HCT116 (cell line): ENCODE measurements at regions not wholly inside any gene's neighbourhood (a gene's known extent, or its start where the extent isn't known, plus 50 kb on each side); places are given as distances from the start of the nearest gene placed in this dataset.

Source experiments
- ATAC-seq: fragments of 200-7000 bp; cut with Tn5 transposase; 2 replicates; pipeline ENCODE4 v1.9.1; 2020; ENCODE audit warnings: mild to moderate bottlenecking, moderate library complexity
- BruUV-seq: library from RNA; stranded (reverse); fragments of 400-500 nt; replicated peaks from 2 replicates; lab custom pipeline; 2021; lab: Mats Ljungman, UMichigan
- CTCF ChIA-PET: fragments of 300-600 bp; sonication (Branson Sonifier 250); formaldehyde crosslinking; loops from one replicate; lab custom pipeline; 2021; ENCODE audit warnings: antibody characterized with exemption; lab: Charles Lee
- POLR2A ChIA-PET: fragments of 300-600, 350-600 bp; sonication (Branson Sonifier 250); formaldehyde crosslinking; loops from one replicate; lab custom pipeline; 2021; ENCODE audit warnings: antibody characterized with exemption; lab: Charles Lee
- RAD21 ChIA-PET, 2 experiments: fragments of 300-600 bp; sonication (Branson Sonifier 250); formaldehyde crosslinking; loops; one replicate each; lab custom pipeline; 2023; ENCODE audit warnings: low total read pairs in 2 of 2; ENCODE audit not compliant: uncharacterized antibody in 2 of 2, unreplicated experiment in 2 of 2, low non-redundant PET in 1 of 2; lab: Charles Lee
- DNase-seq: peaks from one replicate; pipeline ENCODE4 v3.0.0-alpha.2; 2010; ENCODE audit warnings: low read depth, low spot score
- H2AFZ ChIP-seq: fragments of 200-600 bp; shearing (Covaris generic), sonication (generic); 2 replicates; pipeline ENCODE4 v1.6.1; 2017; ENCODE audit warnings: low read depth, mixed run types, mixed read lengths, antibody characterized with exemption, low read length; ENCODE audit not compliant: poor library complexity, severe bottlenecking
- H3K27ac ChIP-seq: 2 replicates; pipeline ENCODE4 v1.5.1; 2012; ENCODE audit warnings: low read depth, low read length
- H3K27me3 ChIP-seq: fragments of 200-600 bp; sonication (generic); 2 replicates; pipeline ENCODE4 v1.6.1; 2016; ENCODE audit warnings: mixed run types, low read length, mixed read lengths; ENCODE audit not compliant: insufficient read depth
- H3K36me3 ChIP-seq, 2 experiments: fragments of 200-500 bp in 1 of 2; fragments of 200-600 bp in 1 of 2; sonication (Bioruptor generic) in 1 of 2; sonication (generic) in 1 of 2; 2 replicates each; pipeline versions ENCODE4 v1.5.1 to v1.6.1; 2014 to 2016; ENCODE audit warnings: low read length in 2 of 2, inconsistent platforms in 1 of 2, mixed read lengths in 1 of 2, mixed run types in 1 of 2; ENCODE audit not compliant: insufficient read depth in 2 of 2, control insufficient read depth in 1 of 2
- H3K4me1 ChIP-seq, 2 experiments: fragments of 200-600 bp in 1 of 2; sonication (generic) in 1 of 2; 2 replicates each; pipeline versions ENCODE4 v1.5.1 to v1.6.1; 2012 to 2017; ENCODE audit warnings: low read length in 2 of 2, inconsistent platforms in 1 of 2, mild to moderate bottlenecking in 1 of 2, mixed read lengths in 1 of 2, mixed run types in 1 of 2, moderate library complexity in 1 of 2; ENCODE audit not compliant: insufficient read depth in 2 of 2, control insufficient read depth in 1 of 2
- H3K4me2 ChIP-seq: fragments of 200-600 bp; sonication (generic); 2 replicates; pipeline ENCODE4 v1.6.1; 2017; ENCODE audit warnings: mixed run types, low read length, mixed read lengths
- H3K4me3 ChIP-seq, 2 experiments: fragments of 200-600 bp in 1 of 2; sonication (generic) in 1 of 2; replicated peaks in 1 of 2; 2 replicates each; pipeline ENCODE4 v1.5.1; 2011 to 2016; ENCODE audit warnings: low read length in 2 of 2, control low read depth in 1 of 2, low read depth in 1 of 2, mild to moderate bottlenecking in 1 of 2, mixed read lengths in 1 of 2, mixed run types in 1 of 2
- H3K79me2 ChIP-seq: fragments of 200-600 bp; sonication (generic); 2 replicates; pipeline ENCODE4 v1.6.1; 2017; ENCODE audit warnings: mild to moderate bottlenecking, mixed run types, low read length, moderate library complexity, mixed read lengths; ENCODE audit not compliant: insufficient read depth
- H3K9ac ChIP-seq: fragments of 200-600 bp; sonication (generic); 2 replicates; pipeline ENCODE4 v1.6.1; 2016; ENCODE audit warnings: low read length, mixed read lengths
- H3K9me2 ChIP-seq: fragments of 200-600 bp; sonication (generic), shearing (Covaris generic); 2 replicates; pipeline ENCODE4 v1.6.1; 2017; ENCODE audit warnings: mixed run types, mild to moderate bottlenecking, moderate library complexity; ENCODE audit not compliant: insufficient read depth
- H3K9me3 ChIP-seq, 2 experiments: fragments of 200-500 bp in 1 of 2; fragments of 200-600 bp in 1 of 2; sonication (Bioruptor generic) in 1 of 2; sonication (generic) in 1 of 2; 2 replicates each; pipeline ENCODE4 v1.6.1; 2014 to 2017; ENCODE audit warnings: low read length in 2 of 2, mixed read lengths in 2 of 2, inconsistent platforms in 1 of 2, low read depth in 1 of 2, mild to moderate bottlenecking in 1 of 2, mixed run types in 1 of 2, moderate library complexity in 1 of 2; ENCODE audit not compliant: control insufficient read depth in 1 of 2, insufficient read depth in 1 of 2
- H4K20me1 ChIP-seq: fragments of 200-600 bp; sonication (generic), shearing (Covaris generic); 2 replicates; pipeline ENCODE4 v1.6.1; 2017; ENCODE audit warnings: mixed run types, mild to moderate bottlenecking, moderate library complexity; ENCODE audit not compliant: insufficient read depth
- CBX3 ChIP-seq: IDR thresholded peaks from 2 replicates; pipeline ENCODE4 v1.6.1; 2012; ENCODE audit warnings: low read depth
- CEBPB ChIP-seq: IDR thresholded peaks from 2 replicates; pipeline ENCODE4 v1.6.1; 2012; ENCODE audit warnings: low read depth
- ELF1 ChIP-seq: IDR thresholded peaks from 2 replicates; pipeline ENCODE4 v1.6.1; 2012; ENCODE audit warnings: low read depth, borderline replicate concordance
- EZH2phosphoT487 ChIP-seq: fragments of 200-600 bp; IDR thresholded peaks from 2 replicates; pipeline ENCODE4 v1.6.1; 2018; ENCODE audit warnings: antibody characterized with exemption, borderline replicate concordance
- FOSL1 ChIP-seq: IDR thresholded peaks from 2 replicates; pipeline ENCODE4 v1.6.1; 2012; ENCODE audit warnings: low read depth
- JUND ChIP-seq: IDR thresholded peaks from 2 replicates; pipeline ENCODE4 v1.6.1; 2012
- POLR2AphosphoS5 ChIP-seq: IDR thresholded peaks from 2 replicates; pipeline ENCODE4 v1.6.1; 2011; ENCODE audit warnings: mild to moderate bottlenecking, low read depth, low read length, moderate library complexity
- SIN3A ChIP-seq: IDR thresholded peaks from 2 replicates; pipeline ENCODE4 v1.6.1; 2012; ENCODE audit warnings: low read depth
- TCF7L2 ChIP-seq: IDR thresholded peaks from 2 replicates; pipeline ENCODE4 v1.7.0; 2011; ENCODE audit warnings: borderline replicate concordance, inconsistent platforms; ENCODE audit not compliant: insufficient read depth, insufficient read length; ENCODE audit errors: extremely low read depth
- YY1 ChIP-seq: IDR thresholded peaks from 2 replicates; pipeline ENCODE4 v1.6.1; 2011; ENCODE audit warnings: low read length, low read depth, moderate library complexity, mild to moderate bottlenecking; ENCODE audit not compliant: insufficient replicate concordance; ENCODE audit errors: extremely low read depth
- ZFX ChIP-seq: fragments of 450-650 bp; IDR thresholded peaks from 2 replicates; pipeline ENCODE4 v1.6.1; 2017
- ZNF274 ChIP-seq: fragments of 200-500 bp; sonication (Bioruptor generic); IDR thresholded peaks from 2 replicates; pipeline ENCODE4 v1.6.1; 2014; ENCODE audit warnings: mild to moderate bottlenecking, low read depth, low read length, inconsistent platforms
- intact Hi-C: fragments of 100-400 bp; cut with micrococcal nuclease; formaldehyde crosslinking; loops from 2 replicates; pipeline ENCODE4 v1.10.0; 2022
- TF ChIP-seq, protein P1 (sequence below), 3 experiments: fragments of 200-600 bp in 1 of 3; sonication (generic) in 1 of 3; IDR thresholded peaks in 2 of 3; conservative IDR thresholded peaks in 1 of 3; 2 replicates each; pipeline ENCODE4 v1.5.1; 2012 to 2017; ENCODE audit warnings: low read depth in 2 of 3, low read length in 2 of 3, antibody characterized with exemption in 1 of 3, borderline replicate concordance in 1 of 3, control low read depth in 1 of 3, mild to moderate bottlenecking in 1 of 3, mixed read lengths in 1 of 3, mixed run types in 1 of 3, moderate library complexity in 1 of 3; ENCODE audit not compliant: insufficient read depth in 1 of 3
- TF ChIP-seq, protein P2 (sequence below): IDR thresholded peaks from 2 replicates; pipeline ENCODE4 v1.6.1; 2012
- TF ChIP-seq, protein P3 (sequence below): IDR thresholded peaks from 2 replicates; pipeline ENCODE4 v1.6.1; 2011; ENCODE audit warnings: mild to moderate bottlenecking, low read length, moderate library complexity; ENCODE audit not compliant: insufficient replicate concordance; ENCODE audit errors: extremely low read depth
- TF ChIP-seq, protein P4 (sequence below): IDR thresholded peaks from 2 replicates; pipeline ENCODE4 v1.6.1; 2012

DNA sequence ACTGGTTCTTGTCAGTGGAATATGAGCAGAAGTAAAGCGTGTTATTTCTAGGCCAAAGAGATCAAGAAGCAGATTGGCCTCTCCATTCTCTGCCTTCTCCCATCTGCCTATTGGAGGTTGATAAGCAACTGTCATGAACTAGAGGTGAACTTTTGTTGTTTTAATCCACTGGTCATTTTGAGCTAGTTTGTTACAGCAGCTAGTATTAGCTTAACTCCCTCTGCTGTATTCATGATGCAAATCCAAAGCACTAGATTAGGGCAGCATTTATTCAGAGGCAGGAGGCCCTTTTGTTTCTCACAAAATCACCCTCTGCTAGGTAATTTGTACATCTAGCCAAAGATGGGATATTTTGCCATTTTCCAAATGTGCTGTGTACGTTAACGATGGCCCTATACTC is 97.3 kb upstream of the DPT start:
- ChIA-PET CTCF (no interaction called here), RAD21 (no interaction called here), POLR2A (no interaction called here)
- Histone ChIP-seq H2AFZ (no peak overlapping the region), H3K9me2 (no peaks in the 10 kb centered on the region), H4K20me1 (no peaks in the 10 kb centered on the region), H3K9ac (no peak overlapping the region), H3K4me2 (no peak overlapping the region), H3K27me3 (no peaks in the 10 kb centered on the region), H3K9me3 (no peaks in the 10 kb centered on the region), H3K27ac (no peak overlapping the region), H3K36me3 (no peaks in the 10 kb centered on the region), H3K79me2 (no peaks in the 10 kb centered on the region), H3K4me3 (no peak overlapping the region), H3K4me1 (no peaks in the 10 kb centered on the region; a peak in 1 of 4 replicates)
- BruUV-seq = no TSS peak
- intact Hi-C loops = no loop called here
- no peak for ATAC-seq
- TF ChIP-seq EZH2phosphoT487 (no peak), CBX3 (no peak), SIN3A (no peak), ZFX (no peak), ELF1 (no peak), ZNF274 (no peak)
- TF ChIP-seq, protein P1, sequence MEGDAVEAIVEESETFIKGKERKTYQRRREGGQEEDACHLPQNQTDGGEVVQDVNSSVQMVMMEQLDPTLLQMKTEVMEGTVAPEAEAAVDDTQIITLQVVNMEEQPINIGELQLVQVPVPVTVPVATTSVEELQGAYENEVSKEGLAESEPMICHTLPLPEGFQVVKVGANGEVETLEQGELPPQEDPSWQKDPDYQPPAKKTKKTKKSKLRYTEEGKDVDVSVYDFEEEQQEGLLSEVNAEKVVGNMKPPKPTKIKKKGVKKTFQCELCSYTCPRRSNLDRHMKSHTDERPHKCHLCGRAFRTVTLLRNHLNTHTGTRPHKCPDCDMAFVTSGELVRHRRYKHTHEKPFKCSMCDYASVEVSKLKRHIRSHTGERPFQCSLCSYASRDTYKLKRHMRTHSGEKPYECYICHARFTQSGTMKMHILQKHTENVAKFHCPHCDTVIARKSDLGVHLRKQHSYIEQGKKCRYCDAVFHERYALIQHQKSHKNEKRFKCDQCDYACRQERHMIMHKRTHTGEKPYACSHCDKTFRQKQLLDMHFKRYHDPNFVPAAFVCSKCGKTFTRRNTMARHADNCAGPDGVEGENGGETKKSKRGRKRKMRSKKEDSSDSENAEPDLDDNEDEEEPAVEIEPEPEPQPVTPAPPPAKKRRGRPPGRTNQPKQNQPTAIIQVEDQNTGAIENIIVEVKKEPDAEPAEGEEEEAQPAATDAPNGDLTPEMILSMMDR (IDR thresholded peaks at IDR 0.05 in 2 of 3, conservative IDR thresholded peaks at IDR 0.05 in 1 of 3; ENCODE audit: borderline replicate concordance in 1 of 3, insufficient read depth in 1 of 3, low read depth in 2 of 3, low read length in 2 of 3) = no peak
- TF ChIP-seq, protein P2, sequence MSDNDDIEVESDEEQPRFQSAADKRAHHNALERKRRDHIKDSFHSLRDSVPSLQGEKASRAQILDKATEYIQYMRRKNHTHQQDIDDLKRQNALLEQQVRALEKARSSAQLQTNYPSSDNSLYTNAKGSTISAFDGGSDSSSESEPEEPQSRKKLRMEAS = no peak
- DNase-seq = no peak

DNA sequence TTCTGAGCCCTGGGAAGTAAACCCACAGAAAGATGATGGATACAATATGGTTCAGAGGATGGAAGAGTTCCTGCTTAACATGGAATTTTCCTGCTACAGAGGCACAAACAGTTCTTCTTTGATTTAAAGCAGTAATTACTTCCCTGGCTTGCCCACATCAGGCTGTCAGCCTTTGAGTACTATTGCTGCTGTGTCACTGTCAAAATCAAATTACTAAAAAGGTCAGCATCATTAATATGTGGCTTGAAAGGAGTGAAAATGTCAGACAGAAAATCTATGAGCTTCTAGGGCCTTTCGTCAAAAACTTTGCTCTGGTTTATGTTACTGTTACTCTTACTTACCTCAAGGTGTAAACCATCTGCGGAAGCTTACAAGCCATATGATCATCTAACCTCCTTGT is 98.6 kb upstream of the DPT start:
- BruUV-seq = no TSS peak
- Histone ChIP-seq H3K4me2 (no peak overlapping the region), H2AFZ (no peak overlapping the region), H3K4me3 (no peak overlapping the region), H3K9me3 (no peaks in the 10 kb centered on the region), H3K27ac (no peak overlapping the region), H3K79me2 (no peaks in the 10 kb centered on the region), H3K9ac (no peak overlapping the region), H4K20me1 (no peaks in the 10 kb centered on the region), H3K4me1 (no peaks in the 10 kb centered on the region; a peak in 1 of 4 replicates), H3K27me3 (no peaks in the 10 kb centered on the region), H3K9me2 (no peaks in the 10 kb centered on the region), H3K36me3 (no peaks in the 10 kb centered on the region)
- DNase-seq = no peak
- POLR2A ChIA-PET = no interaction called here
- CTCF ChIA-PET = no interaction called here
- RAD21 ChIA-PET = no interaction called here
- no peak for ATAC-seq
- intact Hi-C loops = no loop called here
- TF ChIP-seq, protein P3, sequence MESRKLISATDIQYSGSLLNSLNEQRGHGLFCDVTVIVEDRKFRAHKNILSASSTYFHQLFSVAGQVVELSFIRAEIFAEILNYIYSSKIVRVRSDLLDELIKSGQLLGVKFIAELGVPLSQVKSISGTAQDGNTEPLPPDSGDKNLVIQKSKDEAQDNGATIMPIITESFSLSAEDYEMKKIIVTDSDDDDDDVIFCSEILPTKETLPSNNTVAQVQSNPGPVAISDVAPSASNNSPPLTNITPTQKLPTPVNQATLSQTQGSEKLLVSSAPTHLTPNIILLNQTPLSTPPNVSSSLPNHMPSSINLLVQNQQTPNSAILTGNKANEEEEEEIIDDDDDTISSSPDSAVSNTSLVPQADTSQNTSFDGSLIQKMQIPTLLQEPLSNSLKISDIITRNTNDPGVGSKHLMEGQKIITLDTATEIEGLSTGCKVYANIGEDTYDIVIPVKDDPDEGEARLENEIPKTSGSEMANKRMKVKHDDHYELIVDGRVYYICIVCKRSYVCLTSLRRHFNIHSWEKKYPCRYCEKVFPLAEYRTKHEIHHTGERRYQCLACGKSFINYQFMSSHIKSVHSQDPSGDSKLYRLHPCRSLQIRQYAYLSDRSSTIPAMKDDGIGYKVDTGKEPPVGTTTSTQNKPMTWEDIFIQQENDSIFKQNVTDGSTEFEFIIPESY = no peak
- no peak for TF ChIP-seq TCF7L2
- TF ChIP-seq, protein P4, sequence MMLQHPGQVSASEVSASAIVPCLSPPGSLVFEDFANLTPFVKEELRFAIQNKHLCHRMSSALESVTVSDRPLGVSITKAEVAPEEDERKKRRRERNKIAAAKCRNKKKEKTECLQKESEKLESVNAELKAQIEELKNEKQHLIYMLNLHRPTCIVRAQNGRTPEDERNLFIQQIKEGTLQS = no peak
- TF ChIP-seq CEBPB = no peak
- no peak for TF ChIP-seq ELF1
- no peak for TF ChIP-seq CBX3
- no peak for TF ChIP-seq YY1
- no peak for TF ChIP-seq FOSL1
- TF ChIP-seq JUND = no peak
- no peak for TF ChIP-seq POLR2AphosphoS5
